K562 (cell line): ENCODE measurements at regions not wholly inside any gene's neighbourhood (a gene's known extent, or its start where the extent isn't known, plus 50 kb on each side); places are given as distances from the start of the nearest gene placed in this dataset.

ENCODE experiments used
- ATAC-seq: fragments of 200-7000 bp; cut with Tn5 transposase; 3 replicates; pipeline ENCODE4 v1.9.1; 2020; ENCODE audit warnings: moderate library complexity
- BruUV-seq: library from RNA; stranded (reverse); fragments of 400-500 nt; replicated peaks from 2 replicates; lab custom pipeline; 2021; lab: Mats Ljungman, UMichigan
- CTCF ChIA-PET: fragments of 300-600 bp; formaldehyde crosslinking; extraction: SDS; loops from one replicate; lab custom pipeline; 2021; ENCODE audit warnings: low intra/inter-chr PET ratio; lab: Yijun Ruan, JAX
- POLR2A ChIA-PET: fragments of 300-600, 350-650 bp; sonication (Branson Sonifier 250); formaldehyde crosslinking; extraction: SDS; loops from one replicate; lab custom pipeline; 2021; ENCODE audit warnings: antibody characterized with exemption, inconsistent platforms; lab: Yijun Ruan, JAX
- DNase-seq, 4 experiments: peaks; one replicate each; pipeline versions ENCODE4 v3.0.0 to v3.0.0-alpha.2; 2011 to 2018; ENCODE audit warnings: low spot score in 3 of 4, mixed read lengths in 3 of 4; ENCODE audit errors: extremely low read depth in 1 of 4
- FAIRE-seq: peaks from 2 replicates; lab custom pipeline; 2011; peaks lifted over from hg19 to GRCh38; lab: Jason Lieb, UNC
- H2AFZ ChIP-seq: 2 replicates; pipeline ENCODE4 v1.6.0; 2011; ENCODE audit warnings: low read depth, low read length, control low read depth, inconsistent platforms
- H3K27ac ChIP-seq: fragments of 200-600 bp; 3 replicates; pipeline ENCODE4 v1.8.0; 2011; ENCODE audit warnings: low read depth, mild to moderate bottlenecking, control low read depth, inconsistent platforms, low read length, moderate library complexity, mixed read lengths; ENCODE audit errors: extremely low read depth
- H3K27me3 ChIP-seq, 2 experiments: fragments of 300-600 bp in 1 of 2; 2 replicates in 1 of 2; 3 replicates in 1 of 2; pipeline versions ENCODE4 v1.6.0 to v1.8.0; 2011; ENCODE audit warnings: inconsistent platforms in 2 of 2, low read length in 2 of 2, mild to moderate bottlenecking in 1 of 2, mixed read lengths in 1 of 2, moderate library complexity in 1 of 2; ENCODE audit not compliant: control insufficient read depth in 2 of 2, insufficient read depth in 2 of 2
- H3K36me3 ChIP-seq: fragments of 300-600 bp; 3 replicates; pipeline ENCODE4 v1.8.0; 2011; ENCODE audit warnings: mild to moderate bottlenecking, low read length, inconsistent platforms; ENCODE audit not compliant: control insufficient read depth, insufficient read depth
- H3K4me1 ChIP-seq, 2 experiments: fragments of 200-600 bp in 1 of 2; replicated peaks in 1 of 2; 2 replicates in 1 of 2; 3 replicates in 1 of 2; pipeline versions ENCODE4 v1.5.1 to v1.8.0; 2011; ENCODE audit warnings: inconsistent platforms in 2 of 2, low read length in 2 of 2, mild to moderate bottlenecking in 1 of 2, mixed read lengths in 1 of 2, moderate library complexity in 1 of 2; ENCODE audit not compliant: control insufficient read depth in 2 of 2, insufficient read depth in 2 of 2
- H3K4me2 ChIP-seq: 2 replicates; pipeline ENCODE4 v1.6.1; 2011; ENCODE audit warnings: low read length, control low read depth, inconsistent platforms, mixed read lengths; ENCODE audit not compliant: insufficient read depth
- H3K4me3 ChIP-seq: fragments of 200-600 bp; sonication (generic), shearing (Covaris generic); 2 replicates; pipeline ENCODE4 v1.5.1; 2016; ENCODE audit warnings: control low read depth, inconsistent platforms
- H3K79me2 ChIP-seq: fragments of 200-600 bp; 3 replicates; pipeline ENCODE4 v1.8.0; 2011; ENCODE audit warnings: low read length, inconsistent platforms; ENCODE audit not compliant: control insufficient read depth, insufficient read depth
- H3K9ac ChIP-seq, 2 experiments: 2 replicates each; pipeline versions ENCODE4 v1.6.0 to v1.6.1; 2011; ENCODE audit warnings: low read depth in 2 of 2, low read length in 2 of 2, control low read depth in 1 of 2, inconsistent platforms in 1 of 2, mild to moderate bottlenecking in 1 of 2, mixed read lengths in 1 of 2; ENCODE audit not compliant: insufficient read depth in 1 of 2
- H3K9me1 ChIP-seq: one replicate; pipeline ENCODE4 v1.6.0; 2011; ENCODE audit warnings: inconsistent platforms, mild to moderate bottlenecking, low read length, moderate library complexity; ENCODE audit not compliant: control insufficient read depth, insufficient read depth
- H3K9me3 ChIP-seq: replicated peaks from 2 replicates; pipeline ENCODE4 v1.5.1; 2011; ENCODE audit warnings: low read depth, low read length, inconsistent platforms; ENCODE audit not compliant: control insufficient read depth, insufficient read depth
- H4K20me1 ChIP-seq: replicated peaks from 2 replicates; pipeline ENCODE4 v1.6.1; 2011; ENCODE audit warnings: low read length, inconsistent platforms, mixed read lengths; ENCODE audit not compliant: control insufficient read depth, insufficient read depth
- ATF1 ChIP-seq, 2 experiments: fragments of 450-650 bp in 1 of 2; IDR thresholded peaks; 2 replicates each; pipeline ENCODE4 v1.6.1; 2016; ENCODE audit warnings: missing compliant biosample characterization in 1 of 2, missing genetic modification characterization in 1 of 2
- MAFG ChIP-seq: fragments of 450-650 bp; conservative IDR thresholded peaks from 2 replicates; pipeline ENCODE4 v1.6.1; 2016; ENCODE audit warnings: missing genetic modification characterization, missing compliant biosample characterization
- MAFK ChIP-seq: IDR thresholded peaks from 2 replicates; pipeline ENCODE4 v1.6.1; 2011; ENCODE audit warnings: low read length, improper control_type of control experiment
- NFIX ChIP-seq: fragments of 250-450 bp; sonication (Bioruptor Pico); IDR thresholded peaks from 2 replicates; pipeline ENCODE4 v1.4.0; 2020; ENCODE audit warnings: low read depth, mild to moderate bottlenecking, moderate library complexity
- NFRKB ChIP-seq: fragments of 450-650 bp; IDR thresholded peaks from 2 replicates; pipeline ENCODE4 v1.6.1; 2016; ENCODE audit warnings: low read depth
- NR1H2 ChIP-seq: sonication (generic); formaldehyde crosslinking; IDR thresholded peaks from 2 replicates; pipeline ENCODE4 v1.4.0; 2020; ENCODE audit warnings: mild to moderate bottlenecking, missing genetic modification reagents
- POLR2A ChIP-seq: fragments of 450-650 bp; conservative IDR thresholded peaks from 2 replicates; pipeline ENCODE4 v1.6.1; 2016
- POLR2AphosphoS5 ChIP-seq: IDR thresholded peaks from 2 replicates; pipeline ENCODE4 v1.6.1; 2011; ENCODE audit warnings: mild to moderate bottlenecking, low read depth, low read length, moderate library complexity; ENCODE audit not compliant: control insufficient read depth, insufficient read depth
- RBM14 ChIP-seq: fragments of 200-400 bp; formaldehyde crosslinking; IDR thresholded peaks from 2 replicates; pipeline ENCODE4 v1.6.1; 2018; ENCODE audit warnings: low read depth, mild to moderate bottlenecking, low read length, moderate library complexity, borderline replicate concordance; ENCODE audit not compliant: insufficient read depth
- SMARCB1 ChIP-seq: IDR thresholded peaks from 2 replicates; pipeline ENCODE4 v1.6.1; 2011; ENCODE audit warnings: improper control_type of control experiment, low read depth; ENCODE audit not compliant: insufficient read length
- YY1 ChIP-seq, 3 experiments: IDR thresholded peaks; 2 replicates each; pipeline ENCODE4 v1.6.1; 2011; ENCODE audit warnings: low read length in 2 of 3, mild to moderate bottlenecking in 2 of 3, moderate library complexity in 2 of 3, borderline replicate concordance in 1 of 3, control low read depth in 1 of 3, low read depth in 1 of 3; ENCODE audit not compliant: insufficient read depth in 3 of 3, insufficient replicate concordance in 2 of 3, control insufficient read depth in 1 of 3, insufficient read length in 1 of 3; ENCODE audit errors: extremely low read depth in 1 of 3
- ZNF41 ChIP-seq: fragments of 250-450 bp; sonication (Bioruptor Pico); conservative IDR thresholded peaks from 2 replicates; pipeline ENCODE4 v1.4.0; 2020; ENCODE audit warnings: mild to moderate bottlenecking
- WGBS: fragments of 100-300 bp; shearing (Covaris generic); methylation state at CpG from one replicate; pipeline ENCODE4 v1.1.6; 2016; ENCODE audit warnings: low coverage, mixed read lengths; ENCODE audit not compliant: insufficient coverage; ENCODE audit errors: missing lambda C conversion rate; 5-methylcytosine and 5-hydroxymethylcytosine counted together
- in situ Hi-C: fragments of 300-500 bp; cut with MboI; formaldehyde crosslinking; loops from 4 replicates; pipeline ENCODE4 v1.15.0; 2018; ENCODE audit warnings: inconsistent platforms, mixed read lengths
- intact Hi-C: fragments of 100-400 bp; cut with micrococcal nuclease; formaldehyde crosslinking; loops from 2 replicates; pipeline ENCODE4 v1.14.2; 2022
- TF ChIP-seq, protein P1 (sequence below): fragments of 250-450 bp; sonication (Bioruptor Pico); IDR thresholded peaks from 2 replicates; pipeline ENCODE4 v1.8.0; 2022; ENCODE audit warnings: inconsistent platforms, mild to moderate bottlenecking, moderate library complexity, borderline replicate concordance
- TF ChIP-seq, protein P2 (sequence below), 2 experiments: IDR thresholded peaks; 2 replicates each; pipeline ENCODE4 v1.6.1; 2011; ENCODE audit warnings: borderline replicate concordance in 1 of 2, control low read depth in 1 of 2, low read depth in 1 of 2, low read length in 1 of 2, mild to moderate bottlenecking in 1 of 2, mixed read lengths in 1 of 2, moderate library complexity in 1 of 2; ENCODE audit not compliant: insufficient read depth in 1 of 2, insufficient read length in 1 of 2, poor library complexity in 1 of 2, severe bottlenecking in 1 of 2; ENCODE audit errors: extremely low read depth in 1 of 2
- TF ChIP-seq, protein P3 (sequence below): fragments of 450-650 bp; conservative IDR thresholded peaks from 2 replicates; pipeline ENCODE4 v1.6.1; 2016; ENCODE audit warnings: missing genetic modification characterization, low read depth, mild to moderate bottlenecking, control low read depth, missing compliant biosample characterization
- TF ChIP-seq, protein P4 (sequence below): fragments of 450-650 bp; conservative IDR thresholded peaks from 2 replicates; pipeline ENCODE4 v1.6.1; 2016; ENCODE audit warnings: missing genetic modification characterization, low read depth, mild to moderate bottlenecking, missing compliant biosample characterization, moderate library complexity

DNA sequence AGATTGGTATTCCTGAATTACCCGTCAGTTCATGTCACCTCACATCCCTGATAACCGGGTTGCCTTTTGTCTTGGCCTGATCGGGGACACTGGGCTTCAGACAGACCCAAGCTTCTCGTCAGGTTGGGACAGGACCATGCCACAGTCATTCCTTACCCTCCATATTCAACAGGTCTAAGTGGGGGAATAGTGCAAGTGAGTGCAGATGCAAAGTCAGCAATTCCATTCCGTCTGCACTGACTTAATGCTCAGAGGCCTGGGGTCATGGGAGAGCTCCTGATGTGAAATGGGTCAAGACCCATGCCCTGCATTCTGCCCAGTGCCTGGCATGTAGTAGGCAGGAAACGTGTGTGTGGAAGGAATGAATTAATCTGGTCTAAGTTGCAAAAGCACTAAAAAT, 95.4 kb upstream of the PITRM1 start (continued):
- TF ChIP-seq, protein P1, sequence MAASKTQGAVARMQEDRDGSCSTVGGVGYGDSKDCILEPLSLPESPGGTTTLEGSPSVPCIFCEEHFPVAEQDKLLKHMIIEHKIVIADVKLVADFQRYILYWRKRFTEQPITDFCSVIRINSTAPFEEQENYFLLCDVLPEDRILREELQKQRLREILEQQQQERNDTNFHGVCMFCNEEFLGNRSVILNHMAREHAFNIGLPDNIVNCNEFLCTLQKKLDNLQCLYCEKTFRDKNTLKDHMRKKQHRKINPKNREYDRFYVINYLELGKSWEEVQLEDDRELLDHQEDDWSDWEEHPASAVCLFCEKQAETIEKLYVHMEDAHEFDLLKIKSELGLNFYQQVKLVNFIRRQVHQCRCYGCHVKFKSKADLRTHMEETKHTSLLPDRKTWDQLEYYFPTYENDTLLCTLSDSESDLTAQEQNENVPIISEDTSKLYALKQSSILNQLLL (CRISPR knock-in tag): no peak
- no peak for TF ChIP-seq ATF1 (CRISPR knock-in tag; IDR thresholded peaks at IDR 0.05)
- TF ChIP-seq ATF1 (tag; IDR thresholded peaks at IDR 0.05): no peak
- TF ChIP-seq, protein P2, sequence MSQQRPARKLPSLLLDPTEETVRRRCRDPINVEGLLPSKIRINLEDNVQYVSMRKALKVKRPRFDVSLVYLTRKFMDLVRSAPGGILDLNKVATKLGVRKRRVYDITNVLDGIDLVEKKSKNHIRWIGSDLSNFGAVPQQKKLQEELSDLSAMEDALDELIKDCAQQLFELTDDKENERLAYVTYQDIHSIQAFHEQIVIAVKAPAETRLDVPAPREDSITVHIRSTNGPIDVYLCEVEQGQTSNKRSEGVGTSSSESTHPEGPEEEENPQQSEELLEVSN (IDR thresholded peaks at IDR 0.05; ENCODE audit: borderline replicate concordance in 1 of 2, extremely low read depth in 1 of 2, insufficient read depth in 1 of 2, insufficient read length in 1 of 2, low read depth in 1 of 2, low read length in 1 of 2, poor library complexity in 1 of 2, severe bottlenecking in 1 of 2): no peak
- 0 out of 2 replicates have a peak, but pooled peaks have one; percentile 4 for TF ChIP-seq MAFK
- TF ChIP-seq POLR2A: no peak
- TF ChIP-seq RBM14: no peak
- TF ChIP-seq POLR2AphosphoS5: no peak

DNA sequence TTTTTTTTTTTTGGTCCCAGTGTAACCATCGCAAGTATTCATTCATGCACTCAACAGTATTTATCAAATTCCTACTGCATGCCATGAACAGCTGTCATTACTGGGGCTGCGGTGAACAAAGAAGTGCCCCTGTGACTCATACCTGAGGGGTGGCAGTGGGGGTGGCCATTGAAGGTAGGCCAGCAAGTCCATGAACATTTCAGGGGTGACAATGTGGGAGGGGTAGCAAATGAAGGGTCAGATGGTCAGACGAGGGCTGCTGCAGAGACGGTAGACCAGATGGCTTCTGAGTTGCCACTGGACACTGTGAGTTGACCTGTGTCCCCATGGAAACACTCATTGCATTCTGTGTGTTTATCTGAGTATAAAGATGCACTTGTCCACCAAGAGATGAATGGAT, 92.5 kb upstream of the PITRM1 start:
- FAIRE-seq (no peak), ATAC-seq (no peak), DNase-seq (no peak)
- Histone ChIP-seq H3K4me3 (no peak overlapping the region), H3K79me2 (no peaks in the 10 kb centered on the region), H3K36me3 (no peaks in the 10 kb centered on the region), H3K4me1 (no peaks in the 10 kb centered on the region; a peak in 1 of 5 replicates), H3K9ac (no peak overlapping the region), H4K20me1 (no peaks in the 10 kb centered on the region), H3K27ac (no peak overlapping the region), H3K9me1 (no peaks in the 10 kb centered on the region), H2AFZ (no peak overlapping the region), H3K9me3 (no peaks in the 10 kb centered on the region), H3K27me3 (peaks cover 24 to 65% of the 10 kb centered on the region in 2 experiments), H3K4me2 (no peak overlapping the region)
- BruUV-seq: no TSS peak
- intact Hi-C loops: no loop called here
- in situ Hi-C loops: no loop called here
- POLR2A ChIA-PET: interaction anchor here (0.6 kb wide), 1 partner anchor 618 kb away, joined by 5 read pairs; no protein-coding TSS in a partner anchor
- 2% methylated on average over 4 of the region's 4 CpGs for WGBS
- CTCF ChIA-PET: no interaction called here
- TF ChIP-seq MAFG (tag) (no peak), ZNF41 (CRISPR knock-in tag) (no peak), NFIX (CRISPR knock-in tag) (no peak), SMARCB1 (no peak), YY1 (IDR thresholded peaks at IDR 0.05; ENCODE audit: borderline replicate concordance in 1 of 3, control insufficient read depth in 1 of 3, extremely low read depth in 1 of 3, insufficient read depth in 3 of 3, insufficient read length in 1 of 3, insufficient replicate concordance in 2 of 3, low read depth in 1 of 3, low read length in 2 of 3) (no peak), NR1H2 (CRISPR knock-in tag) (no peak), NFRKB (no peak)
- TF ChIP-seq, protein P3, sequence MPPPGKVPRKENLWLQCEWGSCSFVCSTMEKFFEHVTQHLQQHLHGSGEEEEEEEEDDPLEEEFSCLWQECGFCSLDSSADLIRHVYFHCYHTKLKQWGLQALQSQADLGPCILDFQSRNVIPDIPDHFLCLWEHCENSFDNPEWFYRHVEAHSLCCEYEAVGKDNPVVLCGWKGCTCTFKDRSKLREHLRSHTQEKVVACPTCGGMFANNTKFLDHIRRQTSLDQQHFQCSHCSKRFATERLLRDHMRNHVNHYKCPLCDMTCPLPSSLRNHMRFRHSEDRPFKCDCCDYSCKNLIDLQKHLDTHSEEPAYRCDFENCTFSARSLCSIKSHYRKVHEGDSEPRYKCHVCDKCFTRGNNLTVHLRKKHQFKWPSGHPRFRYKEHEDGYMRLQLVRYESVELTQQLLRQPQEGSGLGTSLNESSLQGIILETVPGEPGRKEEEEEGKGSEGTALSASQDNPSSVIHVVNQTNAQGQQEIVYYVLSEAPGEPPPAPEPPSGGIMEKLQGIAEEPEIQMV (tag): no peak
- TF ChIP-seq, protein P4, sequence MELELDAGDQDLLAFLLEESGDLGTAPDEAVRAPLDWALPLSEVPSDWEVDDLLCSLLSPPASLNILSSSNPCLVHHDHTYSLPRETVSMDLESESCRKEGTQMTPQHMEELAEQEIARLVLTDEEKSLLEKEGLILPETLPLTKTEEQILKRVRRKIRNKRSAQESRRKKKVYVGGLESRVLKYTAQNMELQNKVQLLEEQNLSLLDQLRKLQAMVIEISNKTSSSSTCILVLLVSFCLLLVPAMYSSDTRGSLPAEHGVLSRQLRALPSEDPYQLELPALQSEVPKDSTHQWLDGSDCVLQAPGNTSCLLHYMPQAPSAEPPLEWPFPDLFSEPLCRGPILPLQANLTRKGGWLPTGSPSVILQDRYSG (tag): no peak
